ENCODE measurements at regions not wholly inside any gene's neighbourhood (a gene's known extent, or its start where the extent isn't known, plus 50 kb on each side); places are given as distances from the start of the nearest gene placed in this dataset.

- TF ChIP-seq TEAD4 (IDR thresholded peaks at IDR 0.05): no peak
- no peak for TF ChIP-seq EP300 (IDR thresholded peaks at IDR 0.05; ENCODE audit: borderline replicate concordance)
- no peak for TF ChIP-seq EGR1 (IDR thresholded peaks at IDR 0.05)
- TF ChIP-seq YY1 (IDR thresholded peaks at IDR 0.05; ENCODE audit: low read depth): no peak
- no peak for TF ChIP-seq REST (IDR thresholded peaks at IDR 0.05; ENCODE audit: low read depth)
- TF ChIP-seq MAX (IDR thresholded peaks at IDR 0.05): no peak
- no peak for TF ChIP-seq NFIC (IDR thresholded peaks at IDR 0.05)
- TF ChIP-seq USF1 (IDR thresholded peaks at IDR 0.05): no peak
- no peak for TF ChIP-seq RAD21 (IDR thresholded peaks at IDR 0.05; ENCODE audit: low read depth)
- no peak for TF ChIP-seq CREB1 (IDR thresholded peaks at IDR 0.05; ENCODE audit: low read depth)
- TF ChIP-seq TAF1 (IDR thresholded peaks at IDR 0.05; ENCODE audit: low read depth): no peak
- TF ChIP-seq FOXM1 (IDR thresholded peaks at IDR 0.05; ENCODE audit: borderline replicate concordance, low read depth): no peak
Measured at GRCh38 chr14:99075771-99076375, 196.1 kb downstream of the BCL11B start.
